HG03469 (cell line): ENCODE measurements at regions not wholly inside any gene's neighbourhood (a gene's known extent, or its start where the extent isn't known, plus 50 kb on each side); places are given as distances from the start of the nearest gene placed in this dataset.

ENCODE experiments used
- ATAC-seq: cut with Tn5 transposase; IDR thresholded peaks from one replicate; pipeline ENCODE4 v1.9.1; 2021; ENCODE audit warnings: mild to moderate bottlenecking, moderate library complexity, moderate number of reproducible peaks; ENCODE audit not compliant: unreplicated experiment

GRCh38 chr10:3526727-3527501 is 258.1 kb downstream of the KLF6 start:
- no peak for ATAC-seq

GRCh38 chr10:3525832-3526449 is 259.1 kb downstream of the KLF6 start:
- no peak for ATAC-seq

- no peak for ATAC-seq
Measured at GRCh38 chr10:3524086-3524960, 260.7 kb downstream of the KLF6 start.

- ATAC-seq: no peak
Measured at GRCh38 chr10:3523309-3524050, 261.5 kb downstream of the KLF6 start.

GRCh38 chr10:3516923-3517255 is 268.1 kb downstream of the KLF6 start:
- ATAC-seq: no peak

- no peak for ATAC-seq
Measured at GRCh38 chr10:3516234-3516922, 268.6 kb downstream of the KLF6 start.

- ATAC-seq: no peak
Measured at GRCh38 chr10:3514691-3515090, 270.3 kb downstream of the KLF6 start.

- no peak for ATAC-seq
Measured at GRCh38 chr10:3512263-3512662, 272.7 kb downstream of the KLF6 start.

- no peak for ATAC-seq
Measured at GRCh38 chr10:3511483-3511882, 273.5 kb downstream of the KLF6 start.

GRCh38 chr10:3510741-3511140 is 274.3 kb downstream of the KLF6 start:
- no peak for ATAC-seq

- ATAC-seq: no peak
Measured at GRCh38 chr10:3509355-3509754, 275.7 kb downstream of the KLF6 start.

GRCh38 chr10:3503299-3503698 is 281.7 kb downstream of the KLF6 start:
- ATAC-seq: no peak

- ATAC-seq: no peak
Measured at GRCh38 chr10:3502673-3503072, 282.3 kb downstream of the KLF6 start.

GRCh38 chr10:3500408-3500856 is 284.6 kb downstream of the KLF6 start:
- ATAC-seq: no peak

GRCh38 chr10:3499120-3499519 is 285.9 kb downstream of the KLF6 start:
- no peak for ATAC-seq

- no peak for ATAC-seq
Measured at GRCh38 chr10:3497581-3497980, 287.4 kb downstream of the KLF6 start.

GRCh38 chr10:3496138-3496537 is 288.9 kb downstream of the KLF6 start:
- no peak for ATAC-seq

- no peak for ATAC-seq
Measured at GRCh38 chr10:3495281-3495680, 289.7 kb downstream of the KLF6 start.

GRCh38 chr10:3494838-3495230 is 290.2 kb downstream of the KLF6 start:
- ATAC-seq: no peak

- no peak for ATAC-seq
Measured at GRCh38 chr10:3494131-3494837, 290.7 kb downstream of the KLF6 start.
